Body of pancreas (tissue), 4 donors: ENCODE measurements at regions not wholly inside any gene's neighbourhood (a gene's known extent, or its start where the extent isn't known, plus 50 kb on each side); places are given as distances from the start of the nearest gene placed in this dataset.
"Not testable (repeated sequence)": the region's sequence is repeated elsewhere in the genome, so short reads cannot be mapped to it uniquely, and the experiment has no call there.

Experiments used
- ATAC-seq: fragments of 150-250 bp; one replicate; pipeline ENCODE4 v1.9.1; 2016
- DNase-seq, 4 donors: peaks; one replicate each; pipeline ENCODE4 v3.0.0-alpha.2; 2019
- H3K27ac ChIP-seq, 4 donors: fragments of 200-600 bp; sonication (generic); 1 replicate in 3 of 4; 2 replicates in 1 of 4; pipeline versions ENCODE4 v1.5.1 to v1.6.1; 2016 to 2019; ENCODE audit warnings: mild to moderate bottlenecking in 1 of 4, mixed read lengths in 1 of 4, moderate library complexity in 1 of 4
- H3K27me3 ChIP-seq, 2 donors: fragments of 200-600 bp; sonication (generic); one replicate each; pipeline ENCODE4 v1.6.0; 2016; ENCODE audit warnings: mild to moderate bottlenecking in 1 of 2
- H3K36me3 ChIP-seq, 2 donors: fragments of 200-600 bp; sonication (generic); replicated peaks in 1 of 2; 2 replicates each; pipeline ENCODE4 v1.5.1; 2016; ENCODE audit warnings: low read depth in 2 of 2; ENCODE audit not compliant: insufficient read depth in 1 of 2
- H3K4me1 ChIP-seq: fragments of 200-600 bp; sonication (generic); one replicate; pipeline ENCODE4 v1.6.0; 2016
- H3K4me3 ChIP-seq, 2 donors: fragments of 200-600 bp; sonication (generic); 1 replicate in 1 of 2; 2 replicates in 1 of 2; pipeline ENCODE4 v1.5.1; 2016 to 2019
- H3K9me3 ChIP-seq, 3 donors: fragments of 200-600 bp; sonication (generic); 1 replicate in 2 of 3; 2 replicates in 1 of 3; pipeline ENCODE4 v1.5.1; 2016
- POLR2A ChIP-seq, 3 donors: fragments of 450-650 bp; IDR thresholded peaks; one replicate each; pipeline ENCODE4 v1.6.1; 2016; ENCODE audit warnings: antibody characterized with exemption in 3 of 3, mild to moderate bottlenecking in 2 of 3
- WGBS, 2 donors: methylation state at CpG; one replicate each; pipeline ENCODE4 v1.1.5; 2017; 5-methylcytosine and 5-hydroxymethylcytosine counted together
- intact Hi-C: fragments of 100-400 bp; cut with DNase I; formaldehyde crosslinking; loops from one replicate; pipeline ENCODE4 v1.15.1; 2023
- TF ChIP-seq, protein P1 (sequence below), 7 experiments: fragments of 450-650 bp in 4 of 7; fragments of 200-600 bp in 3 of 7; sonication (generic) in 3 of 7; IDR thresholded peaks; one replicate each; pipeline ENCODE4 v1.5.1; 2016 to 2019; ENCODE audit warnings: antibody characterized with exemption in 7 of 7

DNA sequence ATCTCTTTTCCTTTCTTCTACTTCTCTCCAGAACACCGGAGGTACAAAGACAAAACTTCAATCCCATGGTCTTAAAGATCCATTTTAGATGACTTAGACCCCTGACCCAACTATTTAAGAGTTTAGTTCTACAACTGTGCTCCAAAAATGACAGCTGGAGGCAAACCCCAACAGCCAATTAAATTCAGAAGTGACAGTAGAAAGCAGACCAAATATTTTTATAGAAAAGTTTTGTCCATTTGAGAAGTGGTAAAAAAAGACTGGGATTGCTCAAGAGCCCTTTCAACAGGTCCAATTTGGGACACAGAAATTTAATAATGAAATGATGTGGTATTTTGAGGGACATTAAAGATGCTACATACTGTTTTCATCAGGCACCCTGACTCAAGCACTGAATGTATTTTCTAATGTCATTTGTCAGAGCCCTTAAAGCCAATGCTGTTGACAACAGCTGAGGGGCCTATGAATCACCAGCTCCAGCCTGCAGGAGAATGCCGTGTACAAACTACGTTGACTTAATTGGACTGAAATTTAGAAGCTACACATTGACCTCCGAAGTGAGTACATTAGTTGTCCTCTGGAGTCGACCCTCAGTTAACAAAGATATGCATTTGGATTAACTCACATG lies 147.5 kb upstream of the PIK3R1 start:
- intact Hi-C loops, result no loop called here
- WGBS, 2 donors, result 79 to 85% methylated on average over 5 of the region's 5 CpGs
- ATAC-seq (no peak), DNase-seq (no peak)
- no peak for TF ChIP-seq POLR2A (IDR thresholded peaks at IDR 0.05)
- TF ChIP-seq, protein P1, sequence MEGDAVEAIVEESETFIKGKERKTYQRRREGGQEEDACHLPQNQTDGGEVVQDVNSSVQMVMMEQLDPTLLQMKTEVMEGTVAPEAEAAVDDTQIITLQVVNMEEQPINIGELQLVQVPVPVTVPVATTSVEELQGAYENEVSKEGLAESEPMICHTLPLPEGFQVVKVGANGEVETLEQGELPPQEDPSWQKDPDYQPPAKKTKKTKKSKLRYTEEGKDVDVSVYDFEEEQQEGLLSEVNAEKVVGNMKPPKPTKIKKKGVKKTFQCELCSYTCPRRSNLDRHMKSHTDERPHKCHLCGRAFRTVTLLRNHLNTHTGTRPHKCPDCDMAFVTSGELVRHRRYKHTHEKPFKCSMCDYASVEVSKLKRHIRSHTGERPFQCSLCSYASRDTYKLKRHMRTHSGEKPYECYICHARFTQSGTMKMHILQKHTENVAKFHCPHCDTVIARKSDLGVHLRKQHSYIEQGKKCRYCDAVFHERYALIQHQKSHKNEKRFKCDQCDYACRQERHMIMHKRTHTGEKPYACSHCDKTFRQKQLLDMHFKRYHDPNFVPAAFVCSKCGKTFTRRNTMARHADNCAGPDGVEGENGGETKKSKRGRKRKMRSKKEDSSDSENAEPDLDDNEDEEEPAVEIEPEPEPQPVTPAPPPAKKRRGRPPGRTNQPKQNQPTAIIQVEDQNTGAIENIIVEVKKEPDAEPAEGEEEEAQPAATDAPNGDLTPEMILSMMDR (IDR thresholded peaks at IDR 0.05), result no peak
- Histone ChIP-seq H3K9me3 (no peaks in the 10 kb centered on the region), H3K4me1 (no peaks in the 10 kb centered on the region), H3K27me3 (no peaks in the 10 kb centered on the region), H3K36me3 (no peaks in the 10 kb centered on the region), H3K27ac (no peak overlapping the region), H3K4me3 (no peak overlapping the region)

DNA sequence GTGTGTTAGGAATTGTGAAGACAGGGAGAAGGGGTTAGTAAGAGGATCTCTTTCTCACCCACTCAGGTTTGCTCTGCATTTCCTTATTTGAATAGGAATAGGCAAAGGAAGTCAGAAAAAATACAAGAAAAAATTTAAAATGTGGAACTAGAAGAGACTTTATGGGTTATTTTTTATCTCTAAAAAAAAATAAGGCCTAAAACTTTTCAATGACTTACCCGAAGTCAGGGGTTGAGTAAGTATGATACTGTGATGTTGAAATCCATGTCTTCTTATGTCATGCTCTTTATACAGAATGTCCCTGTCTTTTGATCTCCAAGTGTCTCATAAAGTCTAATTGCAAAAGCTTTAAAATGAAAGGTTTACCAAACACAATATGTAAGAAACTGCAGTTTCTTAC lies 148.3 kb upstream of the PIK3R1 start:
- no peak for DNase-seq
- 48 to 57% methylated on average over 1 of the region's 1 CpG for WGBS, 2 donors
- H3K27ac ChIP-seq, result no peak overlapping the region
- no peaks in the 10 kb centered on the region for H3K36me3 ChIP-seq
- no peak for TF ChIP-seq POLR2A (IDR thresholded peaks at IDR 0.05)
- TF ChIP-seq, protein P1 (IDR thresholded peaks at IDR 0.05), result no peak
- no peaks in the 10 kb centered on the region for H3K27me3 ChIP-seq
- H3K9me3 ChIP-seq, result no peaks in the 10 kb centered on the region
- intact Hi-C loops, result no loop called here
- ATAC-seq, result no peak
- no peaks in the 10 kb centered on the region for H3K4me1 ChIP-seq
- H3K4me3 ChIP-seq, result no peak overlapping the region

DNA sequence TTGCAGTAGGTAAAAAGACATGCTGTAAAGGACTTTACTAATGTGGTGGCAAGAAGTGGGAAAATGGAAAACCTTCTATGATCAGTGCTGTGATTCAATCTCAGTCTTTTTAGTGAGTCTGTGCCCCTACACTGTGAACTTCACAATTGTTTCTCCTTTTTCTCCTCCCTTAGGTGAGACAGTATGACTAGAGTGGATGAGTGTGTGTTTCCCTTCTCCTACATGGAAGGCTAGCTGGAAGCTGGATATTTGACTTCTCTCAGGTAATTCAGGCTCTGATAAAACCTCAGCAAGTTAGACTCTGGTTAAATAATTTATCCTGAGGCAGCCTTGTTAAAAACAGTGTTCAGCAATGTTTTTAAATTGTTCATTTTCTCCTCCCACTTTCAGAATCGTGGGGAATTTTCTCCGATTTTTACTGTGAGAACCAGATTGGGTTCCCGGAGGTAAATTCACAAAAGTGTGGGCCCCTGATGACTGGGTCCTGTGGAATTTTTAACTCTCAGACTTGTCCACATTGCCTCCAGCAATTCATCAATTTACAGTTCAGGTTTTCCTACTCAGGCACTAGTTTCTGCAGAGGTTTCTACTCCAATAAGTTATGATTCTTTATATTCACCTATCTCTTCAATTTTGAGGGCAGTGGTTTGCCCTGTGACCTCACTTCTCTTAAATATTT lies 149.1 kb upstream of the PIK3R1 start:
- Histone ChIP-seq H3K27me3 (no peaks in the 10 kb centered on the region), H3K4me3 (no peak overlapping the region), H3K4me1 (no peaks in the 10 kb centered on the region), H3K9me3 (no peaks in the 10 kb centered on the region), H3K36me3 (no peaks in the 10 kb centered on the region), H3K27ac (no peak overlapping the region)
- intact Hi-C loops, result no loop called here
- DNase-seq, result no peak
- TF ChIP-seq POLR2A (IDR thresholded peaks at IDR 0.05), result no peak
- TF ChIP-seq, protein P1 (IDR thresholded peaks at IDR 0.05), result no peak
- ATAC-seq, result no peak
- 68 to 73% methylated on average over 3 of the region's 3 CpGs for whole genome bisulfite sequencing, 2 donors

DNA sequence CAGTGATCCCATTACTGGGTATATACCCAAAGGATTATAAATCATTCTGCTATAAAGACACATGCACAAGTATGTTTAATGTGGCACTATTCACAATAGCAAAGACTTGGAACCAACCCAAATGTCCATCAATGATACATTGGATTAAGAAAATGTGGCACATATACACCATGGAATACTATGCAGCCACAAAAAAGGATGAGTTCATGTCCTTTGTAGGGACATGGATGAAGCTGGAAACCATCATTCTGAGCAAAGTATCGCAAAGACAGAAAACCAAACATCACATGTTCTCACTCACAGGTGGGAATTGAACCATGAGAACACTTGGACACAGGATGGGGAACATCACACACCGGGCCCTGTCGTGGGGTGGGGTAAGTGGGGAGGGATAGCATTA lies 150.2 kb upstream of the PIK3R1 start:
- intact Hi-C loops, H3K36me3 ChIP-seq, H3K27ac ChIP-seq, H3K4me1 ChIP-seq, H3K27me3 ChIP-seq, ATAC-seq, H3K4me3 ChIP-seq, DNase-seq, H3K9me3 ChIP-seq: not testable (repeated sequence)
- 86 to 88% methylated on average over 3 of the region's 3 CpGs for WGBS, 2 donors

DNA sequence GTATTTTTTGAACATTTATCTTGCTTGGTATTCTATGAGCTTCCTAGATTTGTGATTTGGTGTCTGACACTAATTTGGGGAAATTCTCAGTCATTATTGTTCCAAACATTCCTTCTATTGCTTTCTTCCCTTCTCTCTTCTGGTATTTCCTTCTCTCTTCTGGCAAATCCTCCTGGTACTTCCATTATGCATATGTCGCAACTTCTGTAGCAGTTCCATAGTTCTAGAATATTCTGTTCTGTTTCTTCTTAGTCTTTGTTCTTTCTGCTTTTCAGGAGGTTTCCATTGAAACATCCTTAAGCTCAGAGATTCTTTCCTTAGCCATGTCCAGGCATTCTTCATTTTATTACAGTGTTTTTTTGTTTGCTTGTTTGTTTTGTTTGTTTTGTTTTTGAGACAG lies 155.2 kb upstream of the PIK3R1 start:
- Histone ChIP-seq H3K27me3 (no peaks in the 10 kb centered on the region), H3K36me3 (no peaks in the 10 kb centered on the region), H3K4me3 (no peak overlapping the region), H3K27ac (no peak overlapping the region), H3K9me3 (no peaks in the 10 kb centered on the region), H3K4me1 (no peaks in the 10 kb centered on the region)
- TF ChIP-seq, protein P1 (IDR thresholded peaks at IDR 0.05), result no peak
- TF ChIP-seq POLR2A (IDR thresholded peaks at IDR 0.05), result no peak
- ATAC-seq (no peak), DNase-seq (no peak)
- WGBS, 2 donors, result 84 to 89% methylated on average over 1 of the region's 1 CpG
- intact Hi-C loops, result no loop called here
